GM21529 (cell line): ENCODE measurements at regions not wholly inside any gene's neighbourhood (a gene's known extent, or its start where the extent isn't known, plus 50 kb on each side); places are given as distances from the start of the nearest gene placed in this dataset.

ENCODE experiments used
- ATAC-seq: cut with Tn5 transposase; IDR thresholded peaks from one replicate; pipeline ENCODE4 v1.9.1; 2021; ENCODE audit not compliant: unreplicated experiment

GRCh38 chr10:83164156-83164555 lies 975.2 kb upstream of the GHITM start:
- ATAC-seq: no peak

GRCh38 chr10:83165265-83165664 lies 974.0 kb upstream of the GHITM start:
- ATAC-seq: no peak

GRCh38 chr10:83166344-83166743 lies 973.0 kb upstream of the GHITM start:
- no peak for ATAC-seq

- ATAC-seq: no peak
These were observed 972.2 kb upstream of the GHITM start for GRCh38 chr10:83167081-83167480.

GRCh38 chr10:83176901-83177300 lies 962.4 kb upstream of the GHITM start:
- no peak for ATAC-seq

- ATAC-seq: no peak
These were observed 960.8 kb upstream of the GHITM start for GRCh38 chr10:83178526-83178925.

- ATAC-seq: no peak
These were observed 959.9 kb upstream of the GHITM start for GRCh38 chr10:83179371-83179770.

- ATAC-seq: no peak
These were observed 957.2 kb upstream of the GHITM start for GRCh38 chr10:83182076-83182475.

GRCh38 chr10:83184641-83185040 lies 954.7 kb upstream of the GHITM start:
- no peak for ATAC-seq

- no peak for ATAC-seq
These were observed 948.7 kb upstream of the GHITM start for GRCh38 chr10:83190614-83191013.

GRCh38 chr10:83193026-83193425 lies 946.3 kb upstream of the GHITM start:
- ATAC-seq: no peak

GRCh38 chr10:83195021-83195420 lies 944.3 kb upstream of the GHITM start:
- ATAC-seq: no peak

GRCh38 chr10:83199374-83199773 lies 939.9 kb upstream of the GHITM start:
- no peak for ATAC-seq

- ATAC-seq: no peak
These were observed 933.4 kb upstream of the GHITM start for GRCh38 chr10:83205861-83206260.

GRCh38 chr10:83212632-83213334 lies 926.5 kb upstream of the GHITM start:
- no peak for ATAC-seq

GRCh38 chr10:83214136-83214535 lies 925.2 kb upstream of the GHITM start:
- ATAC-seq: no peak

- ATAC-seq: no peak
These were observed 921.1 kb upstream of the GHITM start for GRCh38 chr10:83218205-83218604.

GRCh38 chr10:83222300-83222699 lies 917.0 kb upstream of the GHITM start:
- no peak for ATAC-seq

GRCh38 chr10:83222832-83223742 lies 916.2 kb upstream of the GHITM start:
- ATAC-seq: no peak

- ATAC-seq: no peak
These were observed 913.5 kb upstream of the GHITM start for GRCh38 chr10:83225781-83226180.

- ATAC-seq: no peak
These were observed 909.3 kb upstream of the GHITM start for GRCh38 chr10:83229991-83230390.

- ATAC-seq: no peak
These were observed 905.6 kb upstream of the GHITM start for GRCh38 chr10:83233691-83234090.
